ENCODE measurements at regions not wholly inside any gene's neighbourhood (a gene's known extent, or its start where the extent isn't known, plus 50 kb on each side); places are given as distances from the start of the nearest gene placed in this dataset.

- DNase-seq: peak; percentile 60
Observed at GRCh38 chr14:76924371-76925096, 98.3 kb downstream of the LRRC74A start.

DNA sequence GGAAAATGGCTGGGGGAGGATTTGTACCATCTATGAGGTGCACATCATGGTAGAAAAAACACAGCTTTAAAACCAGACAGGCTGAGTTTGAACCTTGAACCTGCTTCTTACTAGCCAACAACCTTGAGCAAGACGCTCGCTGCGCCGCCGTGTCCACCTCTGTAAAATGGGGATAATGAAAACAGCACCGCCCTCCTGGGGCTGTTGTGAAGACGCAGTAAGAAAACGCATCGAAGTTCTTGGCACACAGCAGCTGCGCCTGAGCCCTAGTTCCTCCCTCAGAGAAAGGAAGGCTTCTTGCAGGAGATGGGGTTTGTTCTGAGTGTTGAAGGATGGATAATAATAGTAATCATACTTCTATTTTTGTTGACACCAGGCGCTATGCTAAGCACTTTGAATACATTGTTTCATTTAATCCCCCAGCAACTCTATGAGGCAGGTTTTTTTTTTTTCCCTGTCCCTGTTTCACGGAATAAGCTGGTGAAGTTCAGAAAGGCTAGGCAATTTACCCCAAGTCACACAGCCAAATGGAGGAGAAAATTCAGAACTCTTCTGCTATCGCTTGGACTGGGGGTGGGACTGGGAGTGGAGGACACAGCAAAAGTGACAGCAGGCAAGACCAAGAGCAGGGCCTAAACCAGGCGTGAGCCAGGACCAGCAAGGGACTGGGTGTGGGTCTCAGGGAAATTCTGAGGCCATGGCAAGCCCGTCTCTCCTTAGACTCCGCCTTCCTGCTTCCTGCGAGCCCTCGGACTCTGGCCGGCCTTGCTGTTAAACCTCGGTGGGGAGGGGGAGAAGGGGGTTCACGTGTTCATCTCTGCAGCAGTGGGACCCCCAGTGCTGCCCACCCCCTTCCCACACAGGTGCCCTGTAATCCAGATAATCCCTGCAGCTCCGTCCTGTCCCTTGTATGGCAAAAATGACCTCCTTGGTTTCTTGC is 97.5 kb downstream of the LRRC74A start:
- no peak for DNase-seq

DNA sequence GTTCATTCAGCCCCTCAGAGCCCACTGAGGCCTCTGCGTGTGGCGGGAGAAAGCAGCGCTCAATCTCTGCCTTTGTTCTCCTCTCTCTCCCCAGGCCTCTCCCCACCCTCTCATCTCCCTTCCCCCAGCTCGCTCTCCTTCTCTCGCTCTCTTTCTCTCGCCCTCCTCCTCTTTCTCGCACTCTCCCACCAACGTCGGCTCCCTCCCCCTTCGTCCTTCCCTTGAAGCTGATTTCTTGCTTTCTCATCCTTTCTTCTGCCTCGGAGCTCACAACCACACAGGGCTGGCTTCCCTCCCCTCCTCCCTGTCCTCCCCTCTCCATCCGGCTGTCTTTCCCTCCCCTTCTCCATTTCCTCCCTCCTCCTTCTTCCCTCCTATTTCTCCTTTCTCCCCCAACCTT is 96.4 kb downstream of the LRRC74A start:
- DNase-seq: no peak

GRCh38 chr14:76922092-76922491 is 95.9 kb downstream of the LRRC74A start:
- no peak for DNase-seq

DNA sequence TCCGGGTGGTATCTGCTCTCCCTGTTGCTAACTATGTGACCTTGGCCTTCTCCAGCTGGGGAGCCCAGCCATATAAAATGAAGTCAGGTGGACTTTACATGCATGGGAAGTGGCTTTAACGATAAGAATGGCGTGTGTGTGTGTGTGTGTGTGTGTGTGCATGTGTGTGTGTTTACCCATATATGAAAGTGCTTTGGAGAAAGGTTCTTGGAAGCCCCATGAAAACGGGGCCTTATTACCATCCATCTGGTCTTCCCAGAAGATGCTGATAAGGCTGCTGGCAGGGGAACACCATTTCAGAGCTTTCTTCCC is 94.8 kb downstream of the LRRC74A start:
- DNase-seq: no peak

GRCh38 chr14:76920331-76921087 is 94.3 kb downstream of the LRRC74A start:
- DNase-seq: no peak

GRCh38 chr14:76919431-76920330 is 93.5 kb downstream of the LRRC74A start:
- DNase-seq: peak; percentile 41
